ENCODE measurements at regions not wholly inside any gene's neighbourhood (a gene's known extent, or its start where the extent isn't known, plus 50 kb on each side); places are given as distances from the start of the nearest gene placed in this dataset.

- TF ChIP-seq CTCF (IDR thresholded peaks at IDR 0.05), result no peak
- TF ChIP-seq POLR2A (IDR thresholded peaks at IDR 0.05), result no peak
Measured at GRCh38 chr6:110041126-110041525, 63.0 kb downstream of the GPR6 start.

Data from testis (tissue), 2 donors.